Smooth muscle cell (in vitro differentiated cells): ENCODE measurements at regions not wholly inside any gene's neighbourhood (a gene's known extent, or its start where the extent isn't known, plus 50 kb on each side); places are given as distances from the start of the nearest gene placed in this dataset.

Source experiments
- DNase-seq: peaks from one replicate; lab custom pipeline; 2025; ENCODE audit not compliant: unreplicated experiment; lab: John Stamatoyannopoulos, UW
- H2AFZ ChIP-seq: fragments of 200-600 bp; sonication (generic); 2 replicates; pipeline ENCODE4 v1.6.0; 2016; ENCODE audit warnings: antibody characterized with exemption, low read depth, mild to moderate bottlenecking
- H3F3A ChIP-seq: fragments of 200-600 bp; sonication (generic); 2 replicates; pipeline ENCODE4 v1.6.0; 2017; ENCODE audit warnings: antibody characterized with exemption, low read depth
- H3K27ac ChIP-seq: fragments of 200-600 bp; sonication (generic); 2 replicates; pipeline ENCODE4 v1.5.1; 2016; ENCODE audit warnings: low read depth, mild to moderate bottlenecking
- H3K27me3 ChIP-seq: fragments of 200-600 bp; sonication (generic); 2 replicates; pipeline ENCODE4 v1.6.1; 2016; ENCODE audit warnings: low read depth, mild to moderate bottlenecking
- H3K36me3 ChIP-seq: fragments of 200-600 bp; sonication (generic); 2 replicates; pipeline ENCODE4 v1.5.1; 2016; ENCODE audit warnings: low read depth
- H3K4me1 ChIP-seq: fragments of 200-600 bp; sonication (generic); 2 replicates; pipeline ENCODE4 v1.5.1; 2016; ENCODE audit warnings: low read depth
- H3K4me2 ChIP-seq: fragments of 200-600 bp; sonication (generic); 2 replicates; pipeline ENCODE4 v1.6.0; 2016; ENCODE audit warnings: mild to moderate bottlenecking
- H3K4me3 ChIP-seq: fragments of 200-600 bp; sonication (generic); 2 replicates; pipeline ENCODE4 v1.5.1; 2016; ENCODE audit warnings: mild to moderate bottlenecking
- H3K79me2 ChIP-seq: fragments of 200-600 bp; sonication (generic); 2 replicates; pipeline ENCODE4 v1.6.0; 2016; ENCODE audit warnings: low read depth, mild to moderate bottlenecking
- H3K9ac ChIP-seq: fragments of 200-600 bp; sonication (generic); 2 replicates; pipeline ENCODE4 v1.6.0; 2016; ENCODE audit warnings: low read depth
- H3K9me3 ChIP-seq: fragments of 200-600 bp; sonication (generic); replicated peaks from 2 replicates; pipeline ENCODE4 v1.5.1; 2016; ENCODE audit warnings: low read depth
- H4K20me1 ChIP-seq: fragments of 200-600 bp; sonication (generic); 2 replicates; pipeline ENCODE4 v1.6.0; 2016; ENCODE audit warnings: low read depth
- WGBS: methylation state at CpG from one replicate; pipeline ENCODE4 v1.1.7; 2016; ENCODE audit warnings: low lambda C conversion rate; 5-methylcytosine and 5-hydroxymethylcytosine counted together
- TF ChIP-seq, protein P1 (sequence below): fragments of 200-600 bp; sonication (generic); IDR thresholded peaks from 2 replicates; pipeline ENCODE4 v1.5.1; 2017; ENCODE audit warnings: borderline replicate concordance, mild to moderate bottlenecking, antibody characterized with exemption; ENCODE audit not compliant: insufficient read depth, poor library complexity, severe bottlenecking

DNA sequence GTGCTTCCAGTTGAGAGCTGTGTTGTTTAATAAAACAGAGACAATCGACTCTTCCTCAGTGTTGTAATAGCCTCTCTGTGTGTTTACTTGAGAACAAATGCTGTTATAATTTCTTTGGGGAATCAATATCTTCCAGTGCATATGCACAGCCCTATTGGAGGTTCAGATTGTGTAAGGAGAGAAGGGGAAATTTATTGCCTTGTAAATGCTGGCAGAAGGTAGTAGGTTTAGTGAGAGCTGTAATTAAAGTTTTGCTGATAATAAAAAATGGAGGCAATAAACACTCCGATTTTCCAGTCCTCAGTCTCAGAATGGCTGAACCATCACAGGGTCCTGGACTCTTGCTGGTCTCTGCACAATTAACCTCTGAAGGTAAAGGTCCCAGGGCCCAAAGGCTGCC, 128.3 kb downstream of the C5orf15 start:
- DNase-seq, result no peak
- H3K4me3 ChIP-seq, result no peak overlapping the region
- H3K27ac ChIP-seq, result no peak overlapping the region
- no peaks in the 10 kb centered on the region for H3K9me3 ChIP-seq
- TF ChIP-seq, protein P1, sequence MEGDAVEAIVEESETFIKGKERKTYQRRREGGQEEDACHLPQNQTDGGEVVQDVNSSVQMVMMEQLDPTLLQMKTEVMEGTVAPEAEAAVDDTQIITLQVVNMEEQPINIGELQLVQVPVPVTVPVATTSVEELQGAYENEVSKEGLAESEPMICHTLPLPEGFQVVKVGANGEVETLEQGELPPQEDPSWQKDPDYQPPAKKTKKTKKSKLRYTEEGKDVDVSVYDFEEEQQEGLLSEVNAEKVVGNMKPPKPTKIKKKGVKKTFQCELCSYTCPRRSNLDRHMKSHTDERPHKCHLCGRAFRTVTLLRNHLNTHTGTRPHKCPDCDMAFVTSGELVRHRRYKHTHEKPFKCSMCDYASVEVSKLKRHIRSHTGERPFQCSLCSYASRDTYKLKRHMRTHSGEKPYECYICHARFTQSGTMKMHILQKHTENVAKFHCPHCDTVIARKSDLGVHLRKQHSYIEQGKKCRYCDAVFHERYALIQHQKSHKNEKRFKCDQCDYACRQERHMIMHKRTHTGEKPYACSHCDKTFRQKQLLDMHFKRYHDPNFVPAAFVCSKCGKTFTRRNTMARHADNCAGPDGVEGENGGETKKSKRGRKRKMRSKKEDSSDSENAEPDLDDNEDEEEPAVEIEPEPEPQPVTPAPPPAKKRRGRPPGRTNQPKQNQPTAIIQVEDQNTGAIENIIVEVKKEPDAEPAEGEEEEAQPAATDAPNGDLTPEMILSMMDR, result no peak
- H3K4me2 ChIP-seq, result no peak overlapping the region
- peaks cover 5% of the 10 kb centered on the region for H3K4me1 ChIP-seq
- H2AFZ ChIP-seq, result no peak overlapping the region
- H3K27me3 ChIP-seq, result peaks cover 12% of the 10 kb centered on the region
- no peaks in the 10 kb centered on the region for H3K36me3 ChIP-seq
- no peak overlapping the region for H3K9ac ChIP-seq
- 63% methylated on average over 2 of the region's 2 CpGs for WGBS
- H4K20me1 ChIP-seq, result no peaks in the 10 kb centered on the region
- H3K79me2 ChIP-seq, result no peaks in the 10 kb centered on the region
- H3F3A ChIP-seq, result no peaks in the 10 kb centered on the region

DNA sequence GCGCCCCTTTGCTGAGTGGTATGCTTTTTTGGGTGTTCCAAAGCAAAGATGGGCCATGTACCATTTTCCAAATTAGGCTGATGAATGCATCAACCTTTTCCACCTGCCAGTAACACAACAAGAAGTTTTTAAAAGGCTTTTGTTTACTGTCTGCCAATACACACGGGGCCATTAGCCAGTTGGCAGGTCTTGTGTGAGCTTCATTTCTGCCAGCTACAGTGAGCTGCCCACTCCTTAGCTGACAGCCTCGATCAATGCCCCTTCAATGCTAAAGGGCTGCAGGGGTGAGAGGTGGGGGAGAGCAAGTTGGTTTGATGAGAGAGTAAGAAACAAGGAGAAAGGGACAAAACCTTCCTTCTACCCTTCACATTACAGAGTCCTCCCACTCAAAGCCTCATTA, 128.7 kb downstream of the C5orf15 start:
- H3K27ac ChIP-seq, result no peak overlapping the region
- H3K79me2 ChIP-seq, result no peaks in the 10 kb centered on the region
- TF ChIP-seq, protein P1, result no peak
- no peak overlapping the region for H3K9ac ChIP-seq
- no peak overlapping the region for H3K4me2 ChIP-seq
- H4K20me1 ChIP-seq, result no peaks in the 10 kb centered on the region
- no peaks in the 10 kb centered on the region for H3K9me3 ChIP-seq
- H3K4me1 ChIP-seq, result peaks cover 5% of the 10 kb centered on the region
- no peak overlapping the region for H2AFZ ChIP-seq
- no peaks in the 10 kb centered on the region for H3F3A ChIP-seq
- no peak overlapping the region for H3K4me3 ChIP-seq
- WGBS, result 82% methylated on average over 3 of the region's 3 CpGs
- no peaks in the 10 kb centered on the region for H3K36me3 ChIP-seq
- DNase-seq, result no peak
- H3K27me3 ChIP-seq, result peaks cover 12% of the 10 kb centered on the region

DNA sequence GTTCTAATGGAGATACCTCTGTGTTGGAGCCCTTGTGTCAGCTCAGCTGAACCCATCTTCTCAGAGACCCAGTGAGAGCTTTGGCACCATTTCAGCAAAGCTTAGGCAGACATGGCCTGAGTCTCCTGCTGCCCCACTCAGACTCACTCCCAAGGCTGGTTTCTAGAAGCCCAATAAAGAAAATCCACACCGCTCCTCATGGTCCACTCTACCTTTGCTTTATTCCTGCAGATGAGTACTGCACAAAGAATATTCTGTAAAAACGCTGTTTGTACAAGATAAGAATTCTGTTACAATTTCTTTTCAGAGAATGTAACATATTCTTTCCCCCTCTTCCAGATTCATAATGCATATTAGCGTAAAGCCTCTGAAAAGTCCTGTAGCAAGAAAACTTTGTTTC, 129.3 kb downstream of the C5orf15 start:
- no peaks in the 10 kb centered on the region for H3F3A ChIP-seq
- H3K27ac ChIP-seq, result no peak overlapping the region
- no peak overlapping the region for H3K4me3 ChIP-seq
- WGBS, result 86% methylated on average over 3 of the region's 3 CpGs
- H2AFZ ChIP-seq, result no peak overlapping the region
- H3K4me2 ChIP-seq, result no peak overlapping the region
- no peaks in the 10 kb centered on the region for H3K79me2 ChIP-seq
- H3K27me3 ChIP-seq, result peaks cover 12% of the 10 kb centered on the region
- no peak overlapping the region for H3K9ac ChIP-seq
- TF ChIP-seq, protein P1, result no peak
- peaks cover 5% of the 10 kb centered on the region for H3K4me1 ChIP-seq
- H3K36me3 ChIP-seq, result no peaks in the 10 kb centered on the region
- no peak for DNase-seq
- H4K20me1 ChIP-seq, result no peaks in the 10 kb centered on the region
- H3K9me3 ChIP-seq, result no peaks in the 10 kb centered on the region

DNA sequence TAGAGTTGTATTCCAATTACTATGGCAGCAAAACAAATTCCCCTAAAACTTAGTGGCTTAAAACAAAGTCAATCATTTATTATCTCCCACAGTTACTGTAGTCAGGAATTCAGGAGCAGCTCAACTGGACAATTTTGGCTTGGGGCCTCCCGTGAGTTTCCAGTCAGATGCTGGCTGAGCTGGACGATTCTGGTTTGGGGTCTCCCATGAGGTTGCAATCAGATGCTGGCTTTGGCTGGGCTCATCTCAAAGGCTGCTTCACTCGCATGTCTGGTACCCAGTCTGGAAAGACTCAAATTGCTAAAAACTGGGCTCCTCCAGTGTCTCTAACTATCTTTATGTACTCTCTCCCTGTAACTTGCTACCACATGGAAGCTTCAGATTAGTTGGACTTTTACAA, 130.1 kb downstream of the C5orf15 start:
- Histone ChIP-seq H3F3A (no peaks in the 10 kb centered on the region), H4K20me1 (no peaks in the 10 kb centered on the region), H3K27me3 (peaks cover 12% of the 10 kb centered on the region), H3K27ac (no peak overlapping the region), H2AFZ (no peak overlapping the region), H3K4me3 (no peak overlapping the region), H3K9ac (no peak overlapping the region), H3K4me2 (no peak overlapping the region), H3K9me3 (no peaks in the 10 kb centered on the region), H3K79me2 (no peaks in the 10 kb centered on the region), H3K36me3 (no peaks in the 10 kb centered on the region), H3K4me1 (no peaks in the 10 kb centered on the region)
- TF ChIP-seq, protein P1, result no peak
- WGBS, result 90% methylated on average over 3 of the region's 3 CpGs
- no peak for DNase-seq
